GM18858 (cell line): ENCODE measurements at regions not wholly inside any gene's neighbourhood (a gene's known extent, or its start where the extent isn't known, plus 50 kb on each side); places are given as distances from the start of the nearest gene placed in this dataset.
"Not testable (repeated sequence)": the region's sequence is repeated elsewhere in the genome, so short reads cannot be mapped to it uniquely, and the experiment has no call there.

Experiments used
- ATAC-seq: cut with Tn5 transposase; IDR thresholded peaks from one replicate; pipeline ENCODE4 v1.9.1; 2021; ENCODE audit not compliant: unreplicated experiment

- ATAC-seq, result no peak
These were observed 117.3 kb upstream of the PKN2 start for GRCh38 chr1:88566615-88567387.

GRCh38 chr1:88571506-88571905 lies 112.6 kb upstream of the PKN2 start:
- ATAC-seq, result no peak

GRCh38 chr1:88579598-88579997 lies 104.5 kb upstream of the PKN2 start:
- no peak for ATAC-seq

GRCh38 chr1:88581703-88582102 lies 102.4 kb upstream of the PKN2 start:
- ATAC-seq, result no peak

- no peak for ATAC-seq
These were observed 90.7 kb upstream of the PKN2 start for GRCh38 chr1:88593358-88593757.

- no peak for ATAC-seq
These were observed 88.6 kb upstream of the PKN2 start for GRCh38 chr1:88595355-88596002.

- ATAC-seq, result not testable (repeated sequence)
These were observed 86.1 kb upstream of the PKN2 start for GRCh38 chr1:88597973-88598372.

GRCh38 chr1:88608139-88608943 lies 75.7 kb upstream of the PKN2 start:
- ATAC-seq, result peak; percentile 78

- no peak for ATAC-seq
These were observed 75.0 kb upstream of the PKN2 start for GRCh38 chr1:88609051-88609450.

- ATAC-seq, result no peak
These were observed 73.4 kb upstream of the PKN2 start for GRCh38 chr1:88610687-88611086.

GRCh38 chr1:88612292-88612691 lies 71.8 kb upstream of the PKN2 start:
- no peak for ATAC-seq

GRCh38 chr1:88612773-88613172 lies 71.3 kb upstream of the PKN2 start:
- ATAC-seq, result no peak

GRCh38 chr1:88618331-88618730 lies 65.7 kb upstream of the PKN2 start:
- ATAC-seq, result no peak

- not testable (repeated sequence) for ATAC-seq
These were observed 61.0 kb upstream of the PKN2 start for GRCh38 chr1:88623101-88623500.
